NK-92 treated with Interleukin-12 subunit alpha and Interleukin-12 subunit beta, amount 100 ng/mL, for 24 hours (cell line): ENCODE measurements at regions not wholly inside any gene's neighbourhood (a gene's known extent, or its start where the extent isn't known, plus 50 kb on each side); places are given as distances from the start of the nearest gene placed in this dataset.

Source experiments
- DNase-seq: peaks from one replicate; lab custom pipeline; 2025; lab: John Stamatoyannopoulos, UW

- DNase-seq: no peak
These were observed 292.7 kb downstream of the IRX1 start for GRCh38 chr5:3888310-3888709.

GRCh38 chr5:3889412-3890142 is 293.9 kb downstream of the IRX1 start:
- no peak for DNase-seq

- DNase-seq: no peak
These were observed 295.5 kb downstream of the IRX1 start for GRCh38 chr5:3891113-3891512.

- no peak for DNase-seq
These were observed 297.9 kb downstream of the IRX1 start for GRCh38 chr5:3893527-3893926.

GRCh38 chr5:3893975-3894374 is 298.3 kb downstream of the IRX1 start:
- no peak for DNase-seq

- DNase-seq: no peak
These were observed 300.5 kb downstream of the IRX1 start for GRCh38 chr5:3896098-3896497.

- DNase-seq: no peak
These were observed 303.5 kb downstream of the IRX1 start for GRCh38 chr5:3899093-3899492.

- no peak for DNase-seq
These were observed 309.0 kb downstream of the IRX1 start for GRCh38 chr5:3904584-3904983.

- DNase-seq: no peak
These were observed 309.4 kb downstream of the IRX1 start for GRCh38 chr5:3905031-3905430.

GRCh38 chr5:3905521-3905920 is 309.9 kb downstream of the IRX1 start:
- DNase-seq: no peak

GRCh38 chr5:3911111-3911510 is 315.5 kb downstream of the IRX1 start:
- DNase-seq: no peak

- no peak for DNase-seq
These were observed 316.1 kb downstream of the IRX1 start for GRCh38 chr5:3911773-3912172.

GRCh38 chr5:3912790-3913189 is 317.2 kb downstream of the IRX1 start:
- DNase-seq: no peak

- no peak for DNase-seq
These were observed 317.6 kb downstream of the IRX1 start for GRCh38 chr5:3913279-3913678.

- DNase-seq: no peak
These were observed 329.4 kb downstream of the IRX1 start for GRCh38 chr5:3925022-3925421.

GRCh38 chr5:3925935-3926334 is 330.3 kb downstream of the IRX1 start:
- DNase-seq: no peak

- DNase-seq: no peak
These were observed 334.2 kb downstream of the IRX1 start for GRCh38 chr5:3929799-3930198.

- DNase-seq: no peak
These were observed 336.3 kb downstream of the IRX1 start for GRCh38 chr5:3931976-3932375.

GRCh38 chr5:3933536-3933935 is 337.9 kb downstream of the IRX1 start:
- DNase-seq: no peak

- DNase-seq: no peak
These were observed 338.3 kb downstream of the IRX1 start for GRCh38 chr5:3933966-3934365.

GRCh38 chr5:3943859-3944258 is 348.2 kb downstream of the IRX1 start:
- DNase-seq: no peak

GRCh38 chr5:3944930-3945329 is 349.3 kb downstream of the IRX1 start:
- DNase-seq: no peak

- no peak for DNase-seq
These were observed 353.2 kb downstream of the IRX1 start for GRCh38 chr5:3948838-3949237.

GRCh38 chr5:3954199-3954598 is 358.6 kb downstream of the IRX1 start:
- no peak for DNase-seq
